ENCODE measurements at regions not wholly inside any gene's neighbourhood (a gene's known extent, or its start where the extent isn't known, plus 50 kb on each side); places are given as distances from the start of the nearest gene placed in this dataset.
A peak's percentile ranks its signal among the peaks of the same experiment; 100 is the strongest.
"Not testable (repeated sequence)": the region's sequence is repeated elsewhere in the genome, so short reads cannot be mapped to it uniquely, and the experiment has no call there.

- not testable (repeated sequence) for H3K36me3 ChIP-seq (ENCODE audit: control insufficient read depth, insufficient read depth, low read length); DNase-seq (ENCODE audit: low read depth); FAIRE-seq; H3K4me3 ChIP-seq (ENCODE audit: low read depth, low read length); H3K27me3 ChIP-seq (ENCODE audit: control insufficient read depth, insufficient read depth, low read length)
Observed at GRCh38 chr4:118575057-118575456, 110.1 kb upstream of the METTL14 start.

DNA sequence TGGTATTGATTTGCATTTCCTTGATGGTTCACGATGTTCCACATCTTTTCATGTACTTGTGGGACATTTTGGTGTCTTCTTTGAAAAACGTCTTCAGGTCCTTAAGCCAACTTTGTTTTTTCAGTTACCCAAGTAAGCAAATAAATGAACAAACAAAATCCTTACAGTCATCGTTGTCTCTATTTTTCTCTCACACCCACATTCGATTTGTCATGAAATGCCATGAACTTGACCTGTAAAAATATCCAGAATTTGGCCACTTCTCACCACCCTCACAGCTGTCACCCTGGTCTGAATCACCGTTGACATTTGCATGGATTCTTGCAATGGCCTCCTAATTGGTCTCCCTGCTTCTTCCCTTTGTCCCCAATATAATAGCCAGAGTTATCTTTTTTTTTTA lies 109.5 kb upstream of the METTL14 start:
- H3K4me3 ChIP-seq (ENCODE audit: low read depth, low read length); H3K36me3 ChIP-seq (ENCODE audit: control insufficient read depth, insufficient read depth, low read length); FAIRE-seq; H3K27me3 ChIP-seq (ENCODE audit: control insufficient read depth, insufficient read depth, low read length); DNase-seq (ENCODE audit: low read depth): not testable (repeated sequence)

DNA sequence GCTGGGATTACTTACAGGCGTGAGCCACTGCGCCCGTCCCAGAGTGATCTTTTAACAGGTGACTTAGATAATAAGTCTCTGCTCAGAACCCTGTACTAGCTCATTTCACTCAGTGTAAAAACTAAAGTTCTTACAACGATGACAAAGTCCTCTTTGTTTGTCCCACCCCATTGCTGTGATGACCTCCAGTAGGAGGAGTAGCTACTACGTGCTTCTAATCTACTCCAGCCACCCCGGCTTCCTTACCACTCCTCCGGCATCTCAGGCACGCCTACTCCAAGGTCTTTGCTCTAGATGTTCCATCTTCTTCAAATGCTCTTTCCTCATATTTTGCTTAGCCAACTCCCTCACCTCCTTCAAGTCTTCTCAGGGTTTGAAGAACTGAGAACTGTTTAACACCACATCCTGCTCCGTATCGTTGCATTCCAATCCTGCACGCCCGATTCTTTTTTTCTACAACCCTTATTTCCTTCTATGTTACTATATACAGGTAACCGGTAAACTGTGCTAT lies 108.4 kb upstream of the METTL14 start:
- not testable (repeated sequence) for H3K4me3 ChIP-seq (ENCODE audit: low read depth, low read length); DNase-seq (ENCODE audit: low read depth); H3K36me3 ChIP-seq (ENCODE audit: control insufficient read depth, insufficient read depth, low read length); H3K27me3 ChIP-seq (ENCODE audit: control insufficient read depth, insufficient read depth, low read length)
- peak; percentile 88 for FAIRE-seq

GRCh38 chr4:118585015-118585414 lies 100.2 kb upstream of the METTL14 start:
- H3K36me3 ChIP-seq (ENCODE audit: control insufficient read depth, insufficient read depth, low read length): no peaks in the 10 kb centered on the region
- no peak for DNase-seq (ENCODE audit: low read depth)
- no peak overlapping the region for H3K4me3 ChIP-seq (ENCODE audit: low read depth, low read length)
- TF ChIP-seq, protein P1, sequence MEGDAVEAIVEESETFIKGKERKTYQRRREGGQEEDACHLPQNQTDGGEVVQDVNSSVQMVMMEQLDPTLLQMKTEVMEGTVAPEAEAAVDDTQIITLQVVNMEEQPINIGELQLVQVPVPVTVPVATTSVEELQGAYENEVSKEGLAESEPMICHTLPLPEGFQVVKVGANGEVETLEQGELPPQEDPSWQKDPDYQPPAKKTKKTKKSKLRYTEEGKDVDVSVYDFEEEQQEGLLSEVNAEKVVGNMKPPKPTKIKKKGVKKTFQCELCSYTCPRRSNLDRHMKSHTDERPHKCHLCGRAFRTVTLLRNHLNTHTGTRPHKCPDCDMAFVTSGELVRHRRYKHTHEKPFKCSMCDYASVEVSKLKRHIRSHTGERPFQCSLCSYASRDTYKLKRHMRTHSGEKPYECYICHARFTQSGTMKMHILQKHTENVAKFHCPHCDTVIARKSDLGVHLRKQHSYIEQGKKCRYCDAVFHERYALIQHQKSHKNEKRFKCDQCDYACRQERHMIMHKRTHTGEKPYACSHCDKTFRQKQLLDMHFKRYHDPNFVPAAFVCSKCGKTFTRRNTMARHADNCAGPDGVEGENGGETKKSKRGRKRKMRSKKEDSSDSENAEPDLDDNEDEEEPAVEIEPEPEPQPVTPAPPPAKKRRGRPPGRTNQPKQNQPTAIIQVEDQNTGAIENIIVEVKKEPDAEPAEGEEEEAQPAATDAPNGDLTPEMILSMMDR (IDR thresholded peaks at IDR 0.05; ENCODE audit: insufficient read depth, low read length, severe bottlenecking): no peak
- H3K27me3 ChIP-seq (ENCODE audit: control insufficient read depth, insufficient read depth, low read length): no peaks in the 10 kb centered on the region
- FAIRE-seq: no peak

- H3K36me3 ChIP-seq (ENCODE audit: control insufficient read depth, insufficient read depth, low read length): no peaks in the 10 kb centered on the region
- H3K27me3 ChIP-seq (ENCODE audit: control insufficient read depth, insufficient read depth, low read length): no peaks in the 10 kb centered on the region
- no peak overlapping the region for H3K4me3 ChIP-seq (ENCODE audit: low read depth, low read length)
- DNase-seq (ENCODE audit: low read depth) (no peak), FAIRE-seq (no peak)
- TF ChIP-seq, protein P1 (IDR thresholded peaks at IDR 0.05; ENCODE audit: insufficient read depth, low read length, severe bottlenecking): no peak
Observed at GRCh38 chr4:118586357-118586790, 98.8 kb upstream of the METTL14 start.

DNA sequence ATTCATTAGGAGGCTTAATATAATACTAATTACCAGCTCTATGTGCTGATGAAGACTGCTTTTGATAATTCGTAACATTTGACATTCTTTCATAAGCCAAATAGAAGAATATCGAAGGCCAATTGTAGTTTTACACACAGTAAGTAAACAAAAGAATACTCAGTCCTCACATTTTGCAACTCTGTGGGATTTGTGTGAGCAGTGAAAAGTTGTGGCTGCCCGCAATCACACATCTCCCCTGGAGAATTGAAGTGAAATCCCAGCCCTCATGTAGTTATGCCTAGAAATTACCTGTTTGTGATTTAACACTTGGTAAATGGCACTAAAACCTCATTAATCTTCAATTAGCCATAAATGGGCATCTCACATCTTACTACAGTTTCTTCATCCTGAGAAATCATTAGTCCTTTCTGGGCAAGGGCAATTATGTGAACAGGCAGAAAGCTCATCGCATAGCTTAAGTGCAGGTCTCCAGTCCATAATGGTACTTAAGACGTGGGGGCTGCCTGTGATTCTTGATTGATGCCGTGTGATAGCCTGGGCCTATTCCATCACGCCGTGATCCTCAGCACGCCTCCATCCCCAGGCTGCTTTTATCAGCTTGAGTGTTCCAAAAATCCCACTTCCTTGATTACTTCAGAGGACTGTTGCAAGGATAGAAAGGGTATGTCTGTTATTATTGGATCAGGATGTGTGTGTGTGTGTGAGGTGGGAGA lies 97.9 kb upstream of the METTL14 start:
- TF ChIP-seq, protein P1 (IDR thresholded peaks at IDR 0.05; ENCODE audit: insufficient read depth, low read length, severe bottlenecking): no peak
- Histone ChIP-seq H3K4me3 (ENCODE audit: low read depth, low read length) (no peak overlapping the region), H3K36me3 (ENCODE audit: control insufficient read depth, insufficient read depth, low read length) (no peaks in the 10 kb centered on the region), H3K27me3 (ENCODE audit: control insufficient read depth, insufficient read depth, low read length) (no peaks in the 10 kb centered on the region)
- DNase-seq (ENCODE audit: low read depth) (no peak), FAIRE-seq (no peak)

- TF ChIP-seq, protein P1 (IDR thresholded peaks at IDR 0.05; ENCODE audit: insufficient read depth, low read length, severe bottlenecking): no peak
- no peak for FAIRE-seq
Observed at GRCh38 chr4:118587946-118588345, 97.2 kb upstream of the METTL14 start.

More at GRCh38 chr4:118587946-118588345, 97.2 kb upstream of the METTL14 start:
- DNase-seq (ENCODE audit: low read depth): no peak
- Histone ChIP-seq H3K36me3 (ENCODE audit: control insufficient read depth, insufficient read depth, low read length) (no peaks in the 10 kb centered on the region), H3K4me3 (ENCODE audit: low read depth, low read length) (no peak overlapping the region), H3K27me3 (ENCODE audit: control insufficient read depth, insufficient read depth, low read length) (no peaks in the 10 kb centered on the region)

Data from bronchial epithelial cell (primary cell).